GM21723 (cell line): ENCODE measurements at regions not wholly inside any gene's neighbourhood (a gene's known extent, or its start where the extent isn't known, plus 50 kb on each side); places are given as distances from the start of the nearest gene placed in this dataset.

Experiments used
- ATAC-seq: cut with Tn5 transposase; IDR thresholded peaks from one replicate; pipeline ENCODE4 v1.9.1; 2021; ENCODE audit warnings: mild to moderate bottlenecking, moderate library complexity; ENCODE audit not compliant: unreplicated experiment

DNA sequence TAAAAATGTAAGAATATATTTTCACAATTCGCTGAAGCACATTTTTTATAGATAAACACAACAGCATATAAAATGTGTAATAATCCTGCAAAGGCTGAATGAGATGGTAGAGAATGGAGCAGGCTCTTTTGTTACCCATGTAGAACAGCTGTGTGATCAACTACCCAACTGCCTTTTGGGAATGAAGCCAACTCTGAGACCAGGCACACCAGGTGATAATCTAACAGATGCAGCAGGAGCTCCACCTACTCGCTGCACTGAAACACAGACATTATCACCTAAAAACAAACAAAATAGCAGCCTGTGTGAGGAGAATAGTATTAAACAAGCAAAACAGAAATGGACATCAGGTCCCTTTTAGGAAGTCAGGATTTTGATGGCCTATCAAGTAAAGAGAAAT, 183.3 kb downstream of the CCDC59 start:
- no peak for ATAC-seq

DNA sequence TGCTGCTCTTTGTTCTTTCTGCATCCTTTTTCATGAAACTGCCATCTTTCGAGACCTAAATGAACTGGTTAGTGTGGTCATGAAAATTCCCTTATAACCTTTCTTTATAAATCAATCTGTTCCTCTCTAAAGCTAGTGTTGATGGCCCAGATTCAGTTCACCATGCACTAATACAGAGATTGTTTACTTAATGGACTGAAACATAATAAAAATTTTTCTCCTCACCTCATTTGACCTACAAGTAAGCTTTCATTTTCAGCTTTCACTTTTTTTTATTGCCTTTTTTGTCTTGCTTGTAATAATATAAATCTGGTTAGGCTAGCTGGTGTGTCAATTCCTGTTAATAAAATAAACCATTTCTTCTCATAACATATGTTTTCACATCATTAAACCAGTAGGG, 183.8 kb downstream of the CCDC59 start:
- no peak for ATAC-seq

DNA sequence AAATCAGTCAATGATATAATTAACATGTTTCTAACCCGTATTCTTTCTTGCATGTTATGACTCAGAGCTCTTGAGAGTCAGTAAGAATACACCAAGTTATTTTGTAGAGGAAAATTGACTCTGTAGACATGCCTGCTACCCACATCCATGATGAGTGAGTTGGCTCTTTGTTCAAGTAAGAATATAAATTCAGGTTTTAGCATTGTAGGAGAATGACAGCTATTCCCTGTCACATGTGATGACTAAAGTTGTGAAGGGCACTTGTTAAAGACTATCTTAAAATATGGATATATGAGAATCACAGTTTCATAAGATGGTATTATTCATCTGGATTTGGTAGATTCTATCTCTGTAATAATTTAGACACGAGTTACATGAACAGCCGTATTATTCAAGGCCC, 209.1 kb downstream of the CCDC59 start:
- ATAC-seq, result no peak

DNA sequence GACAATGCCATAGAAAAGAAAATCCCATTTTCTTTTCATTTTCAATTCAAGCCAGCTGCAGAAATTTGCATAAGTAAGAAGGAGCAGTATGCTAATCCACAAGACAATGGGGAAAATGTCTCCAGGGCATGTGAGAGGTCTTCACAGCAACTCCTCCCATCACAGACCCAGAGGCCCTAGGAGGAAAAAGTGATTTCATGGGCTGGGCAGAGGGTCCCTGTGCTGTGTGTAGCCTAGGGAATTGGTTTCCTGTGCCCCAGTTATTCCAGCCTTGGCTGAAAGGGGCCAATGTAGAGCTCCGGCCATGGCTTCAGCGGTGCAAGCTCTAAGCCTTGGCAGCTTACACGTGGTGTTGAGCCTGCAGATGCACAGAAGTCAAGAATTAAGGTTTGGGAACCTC, 211.4 kb downstream of the CCDC59 start:
- ATAC-seq, result no peak

DNA sequence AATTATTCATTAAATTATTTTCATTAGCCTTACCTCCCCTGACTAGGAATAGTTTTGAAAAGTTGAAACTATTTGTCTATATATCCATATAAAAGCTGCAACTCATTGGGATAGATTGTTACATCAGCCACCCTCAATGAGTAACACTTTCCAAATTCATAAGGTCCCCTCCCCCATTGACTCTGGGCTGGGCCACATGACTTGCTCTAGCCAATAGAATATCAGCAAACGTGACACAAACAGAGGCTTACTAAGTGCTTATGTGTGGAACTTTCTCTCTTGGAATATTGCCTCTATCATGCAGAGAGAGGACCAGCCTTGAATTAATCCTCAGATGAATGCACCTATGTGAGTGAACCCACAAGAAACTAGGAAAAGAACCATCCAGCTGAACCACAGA, 213.7 kb downstream of the CCDC59 start:
- no peak for ATAC-seq

DNA sequence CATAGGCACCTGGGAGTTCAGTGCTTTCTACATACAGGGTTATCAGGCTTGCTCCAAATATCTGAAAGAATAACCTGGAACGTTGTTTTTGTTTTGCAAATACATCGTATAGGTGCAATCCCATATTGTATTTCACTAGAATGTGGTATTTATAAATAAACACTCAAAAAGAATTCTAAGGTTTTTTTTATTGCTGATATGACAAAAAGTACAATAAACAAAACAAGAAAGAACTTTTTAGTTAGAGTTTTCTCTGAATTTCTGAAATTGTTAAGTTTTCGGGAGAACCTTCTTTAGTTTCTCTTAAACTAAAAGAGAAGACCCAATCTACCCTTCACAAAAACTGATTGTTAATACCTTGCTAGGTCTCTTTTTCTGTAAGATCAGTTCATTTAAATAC, 225.8 kb downstream of the CCDC59 start:
- ATAC-seq, result no peak

DNA sequence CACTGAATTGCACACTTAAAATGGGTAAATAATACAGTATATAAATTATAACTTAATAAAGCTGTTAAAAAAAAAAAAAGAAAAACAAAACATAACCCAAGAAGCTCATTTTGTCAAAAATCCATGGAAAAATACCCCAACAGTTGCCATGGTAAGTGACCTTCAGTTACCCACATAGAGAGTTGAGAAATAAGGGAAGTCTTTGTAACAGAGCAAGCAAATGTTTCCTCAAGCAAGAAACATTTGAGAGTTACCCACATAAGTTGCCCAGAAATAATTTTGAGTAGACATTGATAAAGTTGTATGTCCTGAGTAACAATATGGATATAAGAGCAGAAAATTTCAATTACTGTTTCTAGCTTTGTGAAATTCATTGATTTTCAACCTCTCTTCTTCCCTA, 227.4 kb downstream of the CCDC59 start:
- ATAC-seq, result no peak

- ATAC-seq, result no peak
These were observed 233.3 kb downstream of the CCDC59 start for GRCh38 chr12:82124711-82125380.

GRCh38 chr12:82121545-82121944, 236.6 kb downstream of the CCDC59 start:
- no peak for ATAC-seq

- ATAC-seq, result no peak
These were observed 237.3 kb downstream of the CCDC59 start for GRCh38 chr12:82120901-82121300.

DNA sequence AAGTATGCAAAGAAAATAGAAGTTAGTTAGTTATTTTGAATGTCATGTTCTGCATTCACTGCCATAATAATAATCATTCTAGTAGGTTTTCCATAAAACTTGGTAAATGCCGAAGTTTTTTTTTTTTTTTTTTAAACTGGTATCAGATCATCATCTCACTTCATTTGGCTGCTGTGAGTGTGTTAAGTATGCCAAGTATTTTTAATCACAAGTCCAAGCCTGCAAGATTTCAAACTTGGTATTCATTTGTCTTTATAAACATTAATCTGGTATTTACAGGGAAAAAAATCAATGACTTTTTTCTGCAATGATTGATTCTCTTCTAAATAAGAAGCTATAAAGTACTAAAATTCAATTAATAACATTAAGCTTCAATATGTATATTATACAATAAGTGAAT, 248.9 kb downstream of the CCDC59 start:
- ATAC-seq, result no peak

- ATAC-seq, result no peak
These were observed 249.6 kb downstream of the CCDC59 start for GRCh38 chr12:82108615-82109014.

- no peak for ATAC-seq
These were observed 259.0 kb downstream of the CCDC59 start for GRCh38 chr12:82099216-82099615.

DNA sequence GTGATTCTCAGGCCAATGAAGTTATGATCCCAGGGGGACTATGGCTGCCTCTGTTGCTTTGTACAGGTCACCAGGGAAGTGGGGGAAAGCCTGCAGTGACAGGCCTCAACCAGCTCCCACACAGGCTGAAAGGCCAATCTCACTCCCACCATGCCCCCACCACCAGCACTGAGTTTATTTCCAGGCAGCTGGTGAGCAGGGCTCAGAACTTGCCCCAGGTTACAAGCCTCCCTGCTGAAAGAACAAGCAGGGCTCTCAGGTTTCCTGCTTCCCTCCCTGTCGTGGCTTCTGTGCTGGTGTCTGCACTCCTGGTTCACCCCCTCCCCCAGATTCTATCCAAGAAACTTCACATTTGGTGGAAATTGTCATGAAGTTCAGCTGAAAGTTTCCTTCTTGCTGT, 260.3 kb downstream of the CCDC59 start:
- no peak for ATAC-seq

- no peak for ATAC-seq
These were observed 260.7 kb downstream of the CCDC59 start for GRCh38 chr12:82097438-82097837.

- ATAC-seq, result no peak
These were observed 268.0 kb downstream of the CCDC59 start for GRCh38 chr12:82090165-82090564.

- no peak for ATAC-seq
These were observed 268.6 kb downstream of the CCDC59 start for GRCh38 chr12:82089369-82090121.

DNA sequence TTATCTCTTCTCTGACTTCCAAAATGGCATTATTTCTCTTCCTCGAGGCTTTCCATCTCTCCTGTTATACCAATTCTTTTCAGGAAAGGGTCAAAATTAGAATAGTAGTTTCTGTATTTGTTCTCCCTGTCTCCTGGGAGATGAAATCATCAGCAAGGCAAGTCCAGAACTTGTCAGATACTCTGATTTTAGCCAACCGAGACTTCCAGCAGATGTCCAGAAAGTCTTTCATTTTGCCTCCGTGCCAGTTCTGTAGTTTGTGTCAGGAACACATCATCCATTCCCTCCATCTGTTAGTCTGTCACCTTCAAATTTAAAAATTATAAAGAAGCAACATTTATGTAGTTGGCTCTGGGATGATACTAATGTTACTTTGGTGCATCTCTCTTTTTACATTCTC, 275.7 kb downstream of the CCDC59 start:
- no peak for ATAC-seq

DNA sequence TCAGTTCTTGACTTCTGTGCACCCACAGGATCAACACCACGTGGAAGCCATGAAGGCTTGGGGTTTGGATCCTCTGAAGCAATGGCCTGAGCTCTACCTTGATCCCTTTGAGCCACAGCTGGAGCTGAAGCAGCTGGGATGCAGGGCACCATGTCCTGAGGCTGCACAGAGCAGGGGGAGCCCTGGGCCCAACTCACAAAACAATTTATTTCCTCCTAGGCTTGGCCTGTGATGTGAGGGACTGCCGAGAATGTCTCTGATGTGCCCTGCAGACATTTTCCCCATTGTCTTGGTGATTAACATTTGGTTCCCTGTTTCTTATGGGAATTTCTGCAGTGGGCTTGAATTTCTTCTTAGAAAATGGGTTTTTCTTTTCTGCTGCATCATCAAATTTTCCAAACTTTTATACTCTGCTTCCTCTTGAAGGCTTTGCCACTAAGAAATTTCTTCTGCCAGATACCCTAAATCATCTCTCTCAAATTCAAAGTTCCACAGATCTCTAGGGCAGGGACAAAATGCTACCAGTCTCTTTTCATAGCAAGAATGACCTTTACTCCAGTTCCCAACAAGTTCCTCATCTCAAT, 288.2 kb downstream of the CCDC59 start:
- ATAC-seq, result no peak

DNA sequence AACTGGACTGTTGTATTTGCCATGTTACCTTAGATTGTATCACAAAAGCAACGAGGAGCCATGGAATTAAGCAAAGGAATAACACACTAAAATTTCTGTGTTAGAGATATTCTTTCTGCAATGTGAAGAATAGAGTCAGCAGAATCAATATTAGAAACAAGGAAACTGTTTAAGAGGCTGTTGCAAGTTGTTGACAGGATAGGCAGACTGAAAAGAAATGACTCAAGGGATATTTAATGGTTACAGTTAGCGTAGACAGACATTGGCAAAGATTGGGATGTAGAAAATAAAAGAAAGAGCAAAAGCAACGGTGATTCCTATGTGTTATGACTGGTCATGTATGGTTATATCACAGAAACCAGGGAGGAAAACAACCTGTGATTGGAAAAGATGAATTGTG, 299.0 kb upstream of the PPFIA2 start:
- ATAC-seq, result no peak

- ATAC-seq, result no peak
These were observed 298.6 kb upstream of the PPFIA2 start for GRCh38 chr12:82057770-82058169.

GRCh38 chr12:82055391-82055790, 296.2 kb upstream of the PPFIA2 start:
- ATAC-seq, result no peak
